GM12872 (cell line): ENCODE measurements at regions not wholly inside any gene's neighbourhood (a gene's known extent, or its start where the extent isn't known, plus 50 kb on each side); places are given as distances from the start of the nearest gene placed in this dataset.

Experiments used
- TF ChIP-seq, protein P1 (sequence below): IDR thresholded peaks from 3 replicates; pipeline ENCODE4 v1.5.1; 2011; ENCODE audit warnings: low read depth, mild to moderate bottlenecking, low read length, moderate library complexity; ENCODE audit not compliant: insufficient read depth

DNA sequence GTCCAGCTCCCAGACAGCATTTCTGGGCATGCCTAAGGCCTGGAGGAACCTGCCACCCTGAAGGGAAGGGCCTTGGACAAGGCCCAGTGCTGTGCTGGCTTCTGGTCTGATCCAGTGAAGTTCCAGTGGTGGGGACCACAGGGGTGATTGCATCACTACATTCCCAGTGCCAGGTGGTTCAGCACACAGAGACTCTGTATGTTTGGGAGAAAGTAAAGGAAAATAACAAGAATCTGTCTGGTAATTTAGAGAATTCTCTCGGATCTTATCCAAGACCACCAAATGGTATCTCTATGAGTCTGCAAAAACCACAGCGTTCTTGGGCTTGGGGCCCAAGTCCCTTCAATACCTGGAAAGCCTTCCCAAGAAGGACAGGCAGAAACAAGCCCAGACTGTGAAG lies 131.8 kb upstream of the MAD2L1 start:
- TF ChIP-seq, protein P1, sequence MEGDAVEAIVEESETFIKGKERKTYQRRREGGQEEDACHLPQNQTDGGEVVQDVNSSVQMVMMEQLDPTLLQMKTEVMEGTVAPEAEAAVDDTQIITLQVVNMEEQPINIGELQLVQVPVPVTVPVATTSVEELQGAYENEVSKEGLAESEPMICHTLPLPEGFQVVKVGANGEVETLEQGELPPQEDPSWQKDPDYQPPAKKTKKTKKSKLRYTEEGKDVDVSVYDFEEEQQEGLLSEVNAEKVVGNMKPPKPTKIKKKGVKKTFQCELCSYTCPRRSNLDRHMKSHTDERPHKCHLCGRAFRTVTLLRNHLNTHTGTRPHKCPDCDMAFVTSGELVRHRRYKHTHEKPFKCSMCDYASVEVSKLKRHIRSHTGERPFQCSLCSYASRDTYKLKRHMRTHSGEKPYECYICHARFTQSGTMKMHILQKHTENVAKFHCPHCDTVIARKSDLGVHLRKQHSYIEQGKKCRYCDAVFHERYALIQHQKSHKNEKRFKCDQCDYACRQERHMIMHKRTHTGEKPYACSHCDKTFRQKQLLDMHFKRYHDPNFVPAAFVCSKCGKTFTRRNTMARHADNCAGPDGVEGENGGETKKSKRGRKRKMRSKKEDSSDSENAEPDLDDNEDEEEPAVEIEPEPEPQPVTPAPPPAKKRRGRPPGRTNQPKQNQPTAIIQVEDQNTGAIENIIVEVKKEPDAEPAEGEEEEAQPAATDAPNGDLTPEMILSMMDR = no peak

DNA sequence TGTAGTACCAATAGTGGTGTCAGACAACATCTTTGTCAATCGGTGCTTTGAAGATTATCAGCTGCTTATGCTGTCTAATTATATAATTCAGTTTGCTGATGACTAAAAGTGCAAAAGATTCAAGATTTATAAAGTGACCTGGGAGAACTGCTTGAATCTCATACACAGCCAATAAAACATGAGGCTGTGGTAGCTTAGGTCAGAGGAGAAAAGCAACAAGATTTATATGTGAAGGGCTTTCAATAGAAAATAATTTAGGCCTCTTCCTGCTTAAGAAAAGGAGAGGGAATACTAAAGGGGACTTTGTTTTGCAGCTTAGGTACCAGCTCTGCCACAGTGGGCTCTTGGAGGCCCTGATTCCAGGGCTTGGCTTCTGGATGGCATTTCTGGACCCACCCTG lies 111.0 kb upstream of the MAD2L1 start:
- TF ChIP-seq, protein P1 = no peak

DNA sequence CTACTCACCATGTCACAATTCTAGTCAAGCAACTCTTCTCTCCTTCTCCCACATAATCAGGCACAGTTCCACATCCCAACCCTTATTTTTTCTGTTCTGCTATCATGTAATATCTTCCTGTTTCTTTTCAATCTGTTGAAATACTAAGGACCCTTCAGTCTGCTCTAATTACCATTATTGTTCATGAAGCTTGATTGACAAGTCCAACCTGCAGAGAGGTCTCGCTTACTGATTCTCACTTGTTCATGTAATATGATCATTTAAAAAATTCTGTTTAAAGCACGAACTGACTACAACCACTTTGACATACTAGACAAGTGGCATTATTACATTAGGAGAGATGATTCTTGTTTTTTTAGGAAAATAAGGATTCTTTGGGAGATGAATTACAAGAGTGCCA lies 108.6 kb upstream of the MAD2L1 start:
- TF ChIP-seq, protein P1 = no peak

DNA sequence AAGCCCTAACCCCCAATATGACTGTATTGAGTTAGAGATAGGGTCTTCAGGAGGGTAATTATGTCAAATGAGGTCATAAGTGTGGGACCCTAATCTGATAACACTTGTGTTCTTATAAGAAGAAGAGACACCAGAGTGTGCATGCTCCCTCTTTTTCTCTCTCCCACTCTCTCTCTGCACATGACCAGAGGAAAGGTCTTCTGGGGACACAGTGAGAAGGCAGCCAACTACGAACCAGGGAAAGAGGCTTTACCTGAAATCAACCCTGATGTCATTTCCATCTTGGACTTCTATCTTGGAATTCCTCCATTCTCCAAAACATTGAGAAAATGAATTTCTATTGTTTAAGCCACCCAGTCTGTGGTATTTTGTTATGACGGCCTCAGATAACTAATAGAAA lies 97.2 kb upstream of the MAD2L1 start:
- TF ChIP-seq, protein P1 = no peak

DNA sequence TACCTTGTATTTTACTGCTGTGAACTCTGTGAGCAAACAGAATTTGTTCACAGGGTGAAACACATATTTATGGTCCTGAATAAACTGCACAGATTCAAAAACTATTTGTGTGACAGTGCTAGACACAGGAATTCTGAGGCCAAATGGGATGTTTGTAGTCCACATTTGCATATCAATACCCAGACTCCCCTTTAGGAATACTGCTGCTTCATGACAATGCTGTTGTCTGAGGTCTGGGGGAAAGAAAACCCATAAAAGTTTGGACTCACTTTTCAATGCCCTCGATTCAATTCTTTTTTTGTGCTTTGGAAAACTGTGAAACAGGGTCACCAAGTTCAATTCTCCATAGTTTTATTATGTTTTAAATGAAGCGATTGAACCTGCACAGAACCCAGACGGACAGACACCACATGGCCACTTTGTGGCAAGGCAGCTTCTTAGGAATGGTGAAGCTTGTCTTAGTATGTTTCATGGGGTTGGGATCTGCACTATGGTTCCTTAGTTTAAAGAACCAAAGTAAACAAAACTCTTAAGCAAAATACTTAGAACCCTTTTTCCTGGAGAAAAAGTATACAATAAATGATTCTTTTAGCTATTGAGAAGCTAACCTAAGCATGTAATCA lies 92.3 kb upstream of the MAD2L1 start:
- TF ChIP-seq, protein P1 = no peak

DNA sequence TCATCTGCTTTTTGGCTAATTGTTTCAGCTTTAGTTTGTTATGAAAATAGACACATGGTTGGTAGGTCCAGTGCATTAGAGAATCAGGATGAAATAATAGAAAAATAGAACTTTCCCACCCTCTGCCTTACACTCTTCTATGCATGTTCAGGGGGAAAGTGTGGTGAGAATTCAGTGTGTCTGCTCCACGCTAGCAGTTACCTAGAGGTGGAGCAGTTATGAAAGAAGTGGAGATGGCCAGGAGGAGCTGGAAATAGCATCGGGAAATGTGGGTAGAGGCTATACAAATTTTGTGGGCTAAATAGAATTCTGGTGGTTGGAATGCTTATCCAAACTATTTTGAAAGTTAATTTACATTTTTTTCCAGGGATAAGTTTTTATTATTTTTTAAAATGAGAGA lies 91.4 kb upstream of the MAD2L1 start:
- TF ChIP-seq, protein P1 = no peak

DNA sequence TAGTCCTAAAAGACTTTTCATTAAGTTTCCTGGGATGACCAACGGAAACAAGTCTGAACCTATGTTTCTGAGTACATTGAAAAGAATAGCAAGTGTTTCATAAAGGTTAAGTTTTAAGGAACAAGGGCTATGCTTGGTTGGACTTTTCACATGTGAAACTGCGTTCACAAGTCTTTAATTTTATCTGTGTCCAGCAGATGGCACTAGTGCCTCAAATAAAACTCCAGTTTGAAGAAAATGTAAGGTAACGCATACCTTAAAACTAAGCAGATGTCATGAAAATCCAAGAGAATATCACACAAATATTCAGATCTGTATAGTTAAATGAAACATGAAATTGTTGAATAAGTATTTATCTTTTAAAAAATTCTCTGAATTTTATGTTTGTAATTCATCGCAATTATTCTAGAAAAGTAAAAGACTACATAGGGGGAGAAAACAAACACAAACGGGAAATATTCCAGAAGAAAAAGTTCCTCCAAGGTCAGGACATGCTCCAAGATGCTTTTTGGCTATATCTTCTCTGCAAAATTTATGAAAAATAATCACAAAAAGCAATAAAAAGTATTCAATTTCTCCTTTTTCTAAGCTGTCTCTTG lies 89.6 kb upstream of the MAD2L1 start:
- TF ChIP-seq, protein P1 = peak; percentile 52; the same call in 2 of the 3 replicates
